Neuronal stem cell (in vitro differentiated cells): ENCODE measurements at regions not wholly inside any gene's neighbourhood (a gene's known extent, or its start where the extent isn't known, plus 50 kb on each side); places are given as distances from the start of the nearest gene placed in this dataset.

Source experiments
- DNase-seq: peaks from one replicate; pipeline ENCODE4 v3.0.0-alpha.2; 2013; ENCODE audit warnings: low spot score
- H2AFZ ChIP-seq: one replicate; pipeline ENCODE4 v1.6.1; 2013; ENCODE audit warnings: mild to moderate bottlenecking, low read length, inconsistent platforms
- H2AK5ac ChIP-seq: 2 replicates; pipeline ENCODE4 v1.6.1; 2013; ENCODE audit warnings: low read depth, mild to moderate bottlenecking, inconsistent platforms, low read length, moderate library complexity, mixed read lengths
- H2BK120ac ChIP-seq: 2 replicates; pipeline ENCODE4 v1.6.1; 2013; ENCODE audit warnings: low read depth, mild to moderate bottlenecking, inconsistent platforms, low read length, moderate library complexity, mixed read lengths
- H2BK12ac ChIP-seq: one replicate; pipeline ENCODE4 v1.6.1; 2013; ENCODE audit warnings: low read length, inconsistent platforms
- H2BK15ac ChIP-seq: 2 replicates; pipeline ENCODE4 v1.6.1; 2013; ENCODE audit warnings: mild to moderate bottlenecking, low read length, inconsistent platforms, mixed read lengths
- H2BK5ac ChIP-seq: one replicate; pipeline ENCODE4 v1.6.1; 2013; ENCODE audit warnings: inconsistent platforms, mild to moderate bottlenecking, low read length, moderate library complexity
- H3K14ac ChIP-seq: one replicate; pipeline ENCODE4 v1.6.1; 2013; ENCODE audit warnings: low read length, inconsistent platforms
- H3K18ac ChIP-seq: 2 replicates; pipeline ENCODE4 v1.6.1; 2013; ENCODE audit warnings: low read length, inconsistent platforms
- H3K23ac ChIP-seq: 2 replicates; pipeline ENCODE4 v1.6.1; 2013; ENCODE audit warnings: low read depth, mild to moderate bottlenecking, mixed read lengths, low read length, inconsistent platforms; ENCODE audit not compliant: poor library complexity
- H3K27ac ChIP-seq: replicated peaks from 3 replicates; pipeline ENCODE4 v1.5.1; 2013; ENCODE audit warnings: low read length, inconsistent platforms
- H3K27me3 ChIP-seq, 3 experiments: 2 replicates each; pipeline ENCODE4 v1.6.1; 2013; ENCODE audit warnings: low read length in 3 of 3, mild to moderate bottlenecking in 2 of 3, inconsistent platforms in 1 of 3, low read depth in 1 of 3, mixed read lengths in 1 of 3, moderate library complexity in 1 of 3; ENCODE audit not compliant: control insufficient read depth in 3 of 3, insufficient read depth in 3 of 3
- H3K36me3 ChIP-seq, 2 donors: replicated peaks in 1 of 2; 2 replicates each; pipeline ENCODE4 v1.6.1; 2013; ENCODE audit warnings: low read length in 2 of 2; ENCODE audit not compliant: control insufficient read depth in 2 of 2, insufficient read depth in 2 of 2
- H3K4ac ChIP-seq: 2 replicates; pipeline ENCODE4 v1.6.1; 2013; ENCODE audit warnings: inconsistent platforms, mild to moderate bottlenecking, low read length, moderate library complexity
- H3K4me1 ChIP-seq, 2 donors: 1 replicate in 1 of 2; 2 replicates in 1 of 2; pipeline ENCODE4 v1.6.1; 2013; ENCODE audit warnings: low read length in 2 of 2, low read depth in 1 of 2; ENCODE audit not compliant: control insufficient read depth in 2 of 2, insufficient read depth in 1 of 2
- H3K4me2 ChIP-seq: one replicate; pipeline ENCODE4 v1.6.1; 2013; ENCODE audit warnings: mild to moderate bottlenecking, low read length, inconsistent platforms; ENCODE audit not compliant: insufficient read depth, poor library complexity, severe bottlenecking
- H3K4me3 ChIP-seq, 2 donors: 2 replicates each; pipeline ENCODE4 v1.5.1; 2013; ENCODE audit warnings: low read length in 2 of 2, mild to moderate bottlenecking in 2 of 2, inconsistent platforms in 1 of 2, moderate library complexity in 1 of 2
- H3K79me1 ChIP-seq: one replicate; pipeline ENCODE4 v1.6.1; 2013; ENCODE audit warnings: low read depth, mild to moderate bottlenecking, inconsistent platforms, low read length, moderate library complexity
- H3K9ac ChIP-seq: one replicate; pipeline ENCODE4 v1.6.1; 2013; ENCODE audit warnings: mild to moderate bottlenecking, low read depth, low read length, inconsistent platforms; ENCODE audit not compliant: poor library complexity
- H3K9me3 ChIP-seq, 2 donors: replicated peaks in 1 of 2; 2 replicates each; pipeline versions ENCODE3 to v1.6.1; 2013; ENCODE audit warnings: low read length in 2 of 2, mild to moderate bottlenecking in 2 of 2, inconsistent platforms in 1 of 2, low read depth in 1 of 2, mixed read lengths in 1 of 2, moderate library complexity in 1 of 2; ENCODE audit not compliant: control insufficient read depth in 2 of 2, insufficient read depth in 1 of 2
- H4K8ac ChIP-seq: one replicate; pipeline ENCODE4 v1.6.1; 2013; ENCODE audit warnings: low read depth, mild to moderate bottlenecking, inconsistent platforms, low read length, moderate library complexity
- H4K91ac ChIP-seq: one replicate; pipeline ENCODE4 v1.6.1; 2013; ENCODE audit warnings: low read length, low read depth, mild to moderate bottlenecking, inconsistent platforms; ENCODE audit not compliant: poor library complexity
- WGBS, 2 donors: extraction: QIAGEN DNeasy Blood & Tissue Kit; methylation state at CpG; one replicate each; pipeline ENCODE4 v1.1.7; 2013; ENCODE audit warnings: missing lambda C conversion rate in 2 of 2, mixed read lengths in 1 of 2; ENCODE audit not compliant: insufficient read length in 2 of 2, insufficient replicate concordance in 1 of 2; ENCODE audit errors: extremely low coverage in 2 of 2; 5-methylcytosine and 5-hydroxymethylcytosine counted together

DNA sequence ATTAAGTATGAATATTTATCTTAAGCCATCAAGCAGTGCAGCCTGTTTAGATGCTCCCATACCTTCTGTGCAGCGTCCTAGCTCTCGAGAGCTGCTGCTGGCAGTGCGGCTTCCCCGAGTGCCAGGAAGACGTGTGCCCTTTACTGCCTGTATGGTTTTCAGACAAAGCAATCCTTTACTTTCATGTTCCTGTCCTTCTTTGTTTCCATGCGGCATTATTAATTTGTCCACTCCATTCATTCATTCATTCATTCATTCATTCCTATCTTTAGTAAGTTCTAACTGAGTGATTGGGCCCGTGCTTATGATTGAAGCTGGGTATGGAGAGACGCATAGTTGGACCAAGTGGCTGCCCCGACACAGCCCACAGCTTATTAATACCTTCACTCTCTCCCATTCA lies 446.6 kb upstream of the HNRNPA3 start:
- H3K27ac ChIP-seq = no peak overlapping the region
- no peak overlapping the region for H2AFZ ChIP-seq
- H4K91ac ChIP-seq = no peak overlapping the region
- DNase-seq = no peak
- H3K23ac ChIP-seq = no peak overlapping the region
- H3K4me3 ChIP-seq = no peak overlapping the region
- H3K27me3 ChIP-seq = no peaks in the 10 kb centered on the region
- no peak overlapping the region for H3K9ac ChIP-seq
- no peak overlapping the region for H4K8ac ChIP-seq
- no CpG with 5 or more reads among the region's 9 CpGs for WGBS, 2 donors
- H3K9me3 ChIP-seq = no peaks in the 10 kb centered on the region
- no peak overlapping the region for H2AK5ac ChIP-seq
- no peak overlapping the region for H3K18ac ChIP-seq
- no peak overlapping the region for H2BK5ac ChIP-seq
- no peak overlapping the region for H3K4me2 ChIP-seq
- no peak overlapping the region for H2BK15ac ChIP-seq
- H2BK12ac ChIP-seq = no peak overlapping the region
- H3K4me1 ChIP-seq = peaks cover 0 to 7% of the 10 kb centered on the region in 2 donors
- H2BK120ac ChIP-seq = no peak overlapping the region
- no peak overlapping the region for H3K4ac ChIP-seq
- H3K36me3 ChIP-seq = no peaks in the 10 kb centered on the region
- H3K79me1 ChIP-seq = no peaks in the 10 kb centered on the region
- H3K14ac ChIP-seq = no peak overlapping the region

DNA sequence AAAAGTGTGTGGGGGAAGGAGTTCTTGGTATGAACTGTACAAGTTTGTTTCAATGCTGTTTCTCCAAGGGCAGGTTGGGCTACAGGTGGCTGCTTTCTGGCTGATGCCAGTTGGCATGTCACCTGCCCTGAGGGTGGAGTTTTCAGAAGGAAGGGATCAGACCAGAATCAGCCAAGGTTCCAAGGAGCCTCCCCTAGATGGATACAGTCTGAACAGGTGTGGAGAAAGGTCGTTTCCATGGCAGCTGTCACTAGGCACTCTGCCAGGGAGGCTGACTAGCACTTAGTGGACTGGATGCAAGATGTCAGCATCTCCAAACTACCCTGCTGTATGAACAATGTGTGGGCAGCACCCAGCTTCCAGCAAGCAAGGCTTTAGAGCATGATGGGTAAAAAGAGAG lies 444.4 kb upstream of the HNRNPA3 start:
- no peak for DNase-seq
- H2BK5ac ChIP-seq = no peak overlapping the region

GRCh38 chr2:176769021-176769420 lies 443.6 kb upstream of the HNRNPA3 start:
- Histone ChIP-seq H2AFZ (no peak overlapping the region), H3K4me2 (no peak overlapping the region), H2BK12ac (no peak overlapping the region), H2AK5ac (no peak overlapping the region), H2BK5ac (no peak overlapping the region), H3K79me1 (no peaks in the 10 kb centered on the region), H3K9ac (no peak overlapping the region), H3K18ac (no peak overlapping the region), H2BK120ac (no peak overlapping the region), H3K36me3 (no peaks in the 10 kb centered on the region), H3K4me3 (no peak overlapping the region), H3K27me3 (no peaks in the 10 kb centered on the region), H4K91ac (no peak overlapping the region), H3K9me3 (no peaks in the 10 kb centered on the region), H3K4ac (no peak overlapping the region), H4K8ac (no peak overlapping the region), H3K27ac (no peak overlapping the region), H3K23ac (no peak overlapping the region), H3K4me1 (peaks cover 0 to 2% of the 10 kb centered on the region in 2 donors), H2BK15ac (no peak overlapping the region), H3K14ac (no peak overlapping the region)
- no peak for DNase-seq
- WGBS, 2 donors = no CpG with 5 or more reads among the region's 3 CpGs

More for the DNA sequence above, 444.4 kb upstream of the HNRNPA3 start:
- Histone ChIP-seq H2BK12ac (no peak overlapping the region), H4K8ac (no peak overlapping the region), H2BK15ac (no peak overlapping the region), H4K91ac (no peak overlapping the region), H3K4me3 (peak overlapping the region in 1 of 2 donors; percentile 14), H2AFZ (no peak overlapping the region), H3K18ac (no peak overlapping the region), H3K14ac (no peak overlapping the region), H3K27me3 (no peaks in the 10 kb centered on the region), H3K23ac (no peak overlapping the region), H3K79me1 (no peaks in the 10 kb centered on the region), H3K36me3 (no peaks in the 10 kb centered on the region), H3K9ac (no peak overlapping the region), H3K4ac (no peak overlapping the region), H2BK120ac (no peak overlapping the region), H2AK5ac (no peak overlapping the region), H3K27ac (no peak overlapping the region), H3K4me2 (no peak overlapping the region), H3K9me3 (no peaks in the 10 kb centered on the region), H3K4me1 (peaks cover 0 to 7% of the 10 kb centered on the region in 2 donors)
- no CpG with 5 or more reads among the region's 1 CpG for WGBS, 2 donors

GRCh38 chr2:176769499-176770370 lies 442.9 kb upstream of the HNRNPA3 start:
- Histone ChIP-seq H2BK15ac (no peak overlapping the region), H3K36me3 (no peaks in the 10 kb centered on the region), H3K23ac (no peak overlapping the region), H2AFZ (no peak overlapping the region), H3K27me3 (no peaks in the 10 kb centered on the region), H2BK120ac (no peak overlapping the region), H3K4ac (no peak overlapping the region), H3K4me3 (no peak overlapping the region), H2BK12ac (no peak overlapping the region), H3K4me2 (no peak overlapping the region), H3K27ac (no peak overlapping the region), H3K4me1 (no peaks in the 10 kb centered on the region), H4K91ac (no peak overlapping the region), H4K8ac (no peak overlapping the region), H3K14ac (no peak overlapping the region), H3K9ac (no peak overlapping the region), H3K79me1 (no peaks in the 10 kb centered on the region), H2AK5ac (no peak overlapping the region), H3K18ac (no peak overlapping the region), H3K9me3 (no peaks in the 10 kb centered on the region), H2BK5ac (no peak overlapping the region)
- DNase-seq = no peak
- WGBS, 2 donors = no CpG with 5 or more reads among the region's 6 CpGs
